ENCODE measurements at regions not wholly inside any gene's neighbourhood (a gene's known extent, or its start where the extent isn't known, plus 50 kb on each side); places are given as distances from the start of the nearest gene placed in this dataset.

DNA sequence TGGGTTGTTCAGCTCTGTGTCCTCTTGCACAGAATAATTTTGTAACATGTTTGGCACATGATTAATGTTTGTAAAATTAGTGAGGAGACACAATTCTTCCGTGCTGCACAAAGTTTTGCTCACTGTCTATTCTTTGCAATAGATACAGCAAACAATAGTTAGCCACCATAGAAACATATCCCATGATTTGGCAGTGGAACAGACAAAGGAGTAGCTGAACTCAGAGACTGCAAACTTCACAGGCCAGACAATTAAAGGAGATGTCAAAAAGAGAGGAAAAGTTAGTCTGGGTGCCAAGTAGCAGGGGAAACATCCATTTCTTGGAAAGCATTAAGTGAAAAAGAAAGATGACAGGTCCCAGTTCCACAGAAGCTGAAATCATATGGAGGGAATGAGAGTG lies 267.4 kb upstream of the NRXN1 start:
- 13% methylated on average over 1 of the region's 1 CpG for WGBS (ENCODE audit: missing lambda C conversion rate)
- H3K27ac ChIP-seq, result no peak overlapping the region
- H3K9me3 ChIP-seq, result no peaks in the 10 kb centered on the region; the same call in 2 of the 3 replicates
- TF ChIP-seq, protein P1, sequence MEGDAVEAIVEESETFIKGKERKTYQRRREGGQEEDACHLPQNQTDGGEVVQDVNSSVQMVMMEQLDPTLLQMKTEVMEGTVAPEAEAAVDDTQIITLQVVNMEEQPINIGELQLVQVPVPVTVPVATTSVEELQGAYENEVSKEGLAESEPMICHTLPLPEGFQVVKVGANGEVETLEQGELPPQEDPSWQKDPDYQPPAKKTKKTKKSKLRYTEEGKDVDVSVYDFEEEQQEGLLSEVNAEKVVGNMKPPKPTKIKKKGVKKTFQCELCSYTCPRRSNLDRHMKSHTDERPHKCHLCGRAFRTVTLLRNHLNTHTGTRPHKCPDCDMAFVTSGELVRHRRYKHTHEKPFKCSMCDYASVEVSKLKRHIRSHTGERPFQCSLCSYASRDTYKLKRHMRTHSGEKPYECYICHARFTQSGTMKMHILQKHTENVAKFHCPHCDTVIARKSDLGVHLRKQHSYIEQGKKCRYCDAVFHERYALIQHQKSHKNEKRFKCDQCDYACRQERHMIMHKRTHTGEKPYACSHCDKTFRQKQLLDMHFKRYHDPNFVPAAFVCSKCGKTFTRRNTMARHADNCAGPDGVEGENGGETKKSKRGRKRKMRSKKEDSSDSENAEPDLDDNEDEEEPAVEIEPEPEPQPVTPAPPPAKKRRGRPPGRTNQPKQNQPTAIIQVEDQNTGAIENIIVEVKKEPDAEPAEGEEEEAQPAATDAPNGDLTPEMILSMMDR (IDR thresholded peaks at IDR 0.05), result no peak
- TF ChIP-seq, protein P2, sequence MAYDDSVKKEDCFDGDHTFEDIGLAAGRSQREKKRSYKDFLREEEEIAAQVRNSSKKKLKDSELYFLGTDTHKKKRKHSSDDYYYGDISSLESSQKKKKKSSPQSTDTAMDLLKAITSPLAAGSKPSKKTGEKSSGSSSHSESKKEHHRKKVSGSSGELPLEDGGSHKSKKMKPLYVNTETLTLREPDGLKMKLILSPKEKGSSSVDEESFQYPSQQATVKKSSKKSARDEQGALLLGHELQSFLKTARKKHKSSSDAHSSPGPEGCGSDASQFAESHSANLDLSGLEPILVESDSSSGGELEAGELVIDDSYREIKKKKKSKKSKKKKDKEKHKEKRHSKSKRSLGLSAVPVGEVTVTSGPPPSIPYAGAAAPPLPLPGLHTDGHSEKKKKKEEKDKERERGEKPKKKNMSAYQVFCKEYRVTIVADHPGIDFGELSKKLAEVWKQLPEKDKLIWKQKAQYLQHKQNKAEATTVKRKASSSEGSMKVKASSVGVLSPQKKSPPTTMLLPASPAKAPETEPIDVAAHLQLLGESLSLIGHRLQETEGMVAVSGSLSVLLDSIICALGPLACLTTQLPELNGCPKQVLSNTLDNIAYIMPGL (CRISPR knock-in tag; IDR thresholded peaks at IDR 0.05; ENCODE audit: borderline replicate concordance), result no peak
- no peak for TF ChIP-seq JUN (IDR thresholded peaks at IDR 0.05)
- no peak for TF ChIP-seq HOXB13 (CRISPR knock-in tag; IDR thresholded peaks at IDR 0.05; ENCODE audit: low read depth)
- TF ChIP-seq, protein P3, sequence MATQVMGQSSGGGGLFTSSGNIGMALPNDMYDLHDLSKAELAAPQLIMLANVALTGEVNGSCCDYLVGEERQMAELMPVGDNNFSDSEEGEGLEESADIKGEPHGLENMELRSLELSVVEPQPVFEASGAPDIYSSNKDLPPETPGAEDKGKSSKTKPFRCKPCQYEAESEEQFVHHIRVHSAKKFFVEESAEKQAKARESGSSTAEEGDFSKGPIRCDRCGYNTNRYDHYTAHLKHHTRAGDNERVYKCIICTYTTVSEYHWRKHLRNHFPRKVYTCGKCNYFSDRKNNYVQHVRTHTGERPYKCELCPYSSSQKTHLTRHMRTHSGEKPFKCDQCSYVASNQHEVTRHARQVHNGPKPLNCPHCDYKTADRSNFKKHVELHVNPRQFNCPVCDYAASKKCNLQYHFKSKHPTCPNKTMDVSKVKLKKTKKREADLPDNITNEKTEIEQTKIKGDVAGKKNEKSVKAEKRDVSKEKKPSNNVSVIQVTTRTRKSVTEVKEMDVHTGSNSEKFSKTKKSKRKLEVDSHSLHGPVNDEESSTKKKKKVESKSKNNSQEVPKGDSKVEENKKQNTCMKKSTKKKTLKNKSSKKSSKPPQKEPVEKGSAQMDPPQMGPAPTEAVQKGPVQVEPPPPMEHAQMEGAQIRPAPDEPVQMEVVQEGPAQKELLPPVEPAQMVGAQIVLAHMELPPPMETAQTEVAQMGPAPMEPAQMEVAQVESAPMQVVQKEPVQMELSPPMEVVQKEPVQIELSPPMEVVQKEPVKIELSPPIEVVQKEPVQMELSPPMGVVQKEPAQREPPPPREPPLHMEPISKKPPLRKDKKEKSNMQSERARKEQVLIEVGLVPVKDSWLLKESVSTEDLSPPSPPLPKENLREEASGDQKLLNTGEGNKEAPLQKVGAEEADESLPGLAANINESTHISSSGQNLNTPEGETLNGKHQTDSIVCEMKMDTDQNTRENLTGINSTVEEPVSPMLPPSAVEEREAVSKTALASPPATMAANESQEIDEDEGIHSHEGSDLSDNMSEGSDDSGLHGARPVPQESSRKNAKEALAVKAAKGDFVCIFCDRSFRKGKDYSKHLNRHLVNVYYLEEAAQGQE (IDR thresholded peaks at IDR 0.05), result no peak
- TF ChIP-seq ZFP36 (IDR thresholded peaks at IDR 0.05; ENCODE audit: borderline replicate concordance, partially characterized antibody), result no peak
- no peak overlapping the region for H3K4me3 ChIP-seq
- POLR2A ChIA-PET, result no interaction called here
- ATAC-seq (no peak), FAIRE-seq (no peak), DNase-seq (ENCODE audit: low read depth in 1 of 2, low spot score in 1 of 2) (no peak)
- no peaks in the 10 kb centered on the region for H3K4me1 ChIP-seq
- CTCF ChIA-PET, result no interaction called here
- no peak overlapping the region for H3K4me2 ChIP-seq

DNA sequence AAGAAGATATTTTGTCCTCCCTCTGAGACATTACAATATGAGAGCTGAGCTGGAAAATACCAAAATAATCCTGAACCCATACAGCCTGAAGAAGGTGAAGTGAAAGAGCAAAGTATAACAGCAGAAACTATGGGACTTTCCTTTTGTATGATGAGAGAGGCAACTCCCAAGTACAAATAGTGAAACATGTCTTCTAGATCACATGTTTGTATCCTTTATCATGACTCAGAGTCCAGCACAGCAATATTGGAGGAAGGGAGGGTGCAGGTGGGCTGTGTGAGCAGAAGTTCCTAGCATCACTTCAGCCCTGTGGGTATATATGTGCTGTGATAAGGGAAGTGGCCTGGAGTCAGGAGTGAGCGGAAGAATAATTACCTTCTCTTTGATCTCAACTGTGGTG lies 265.6 kb upstream of the NRXN1 start:
- H3K4me1 ChIP-seq, result no peaks in the 10 kb centered on the region
- CTCF ChIA-PET, result no interaction called here
- no peak overlapping the region for H3K4me2 ChIP-seq
- DNase-seq (ENCODE audit: low read depth in 1 of 2, low spot score in 1 of 2) (no peak), FAIRE-seq (no peak), ATAC-seq (no peak)
- peaks cover 4% of the 10 kb centered on the region; the same call in 1 of the 3 replicates for H3K9me3 ChIP-seq
- TF ChIP-seq EP300 (IDR thresholded peaks at IDR 0.05), result no peak
- TF ChIP-seq, protein P4, sequence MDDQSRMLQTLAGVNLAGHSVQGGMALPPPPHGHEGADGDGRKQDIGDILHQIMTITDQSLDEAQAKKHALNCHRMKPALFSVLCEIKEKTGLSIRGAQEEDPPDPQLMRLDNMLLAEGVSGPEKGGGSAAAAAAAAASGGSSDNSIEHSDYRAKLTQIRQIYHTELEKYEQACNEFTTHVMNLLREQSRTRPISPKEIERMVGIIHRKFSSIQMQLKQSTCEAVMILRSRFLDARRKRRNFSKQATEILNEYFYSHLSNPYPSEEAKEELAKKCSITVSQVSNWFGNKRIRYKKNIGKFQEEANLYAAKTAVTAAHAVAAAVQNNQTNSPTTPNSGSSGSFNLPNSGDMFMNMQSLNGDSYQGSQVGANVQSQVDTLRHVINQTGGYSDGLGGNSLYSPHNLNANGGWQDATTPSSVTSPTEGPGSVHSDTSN (IDR thresholded peaks at IDR 0.05), result no peak
- TF ChIP-seq EHF (CRISPR knock-in tag; IDR thresholded peaks at IDR 0.05), result no peak
- TF ChIP-seq KDM1A (IDR thresholded peaks at IDR 0.05; ENCODE audit: low read depth), result no peak
- no peak for TF ChIP-seq ZNF302 (CRISPR knock-in tag; IDR thresholded peaks at IDR 0.05)
- no peak for TF ChIP-seq CHD2 (IDR thresholded peaks at IDR 0.05; ENCODE audit: low read length, partially characterized antibody)
- TF ChIP-seq KDM5A (IDR thresholded peaks at IDR 0.05), result no peak
- TF ChIP-seq POLR2A (IDR thresholded peaks at IDR 0.05; ENCODE audit: low read length), result no peak
- TF ChIP-seq RFX5 (IDR thresholded peaks at IDR 0.05), result no peak
- TF ChIP-seq SREBF2 (IDR thresholded peaks at IDR 0.05), result no peak
- TF ChIP-seq RNF2 (IDR thresholded peaks at IDR 0.05; ENCODE audit: borderline replicate concordance, low read depth), result no peak
- no peak overlapping the region for H3K4me3 ChIP-seq
- no peak overlapping the region for H3K27ac ChIP-seq
- POLR2A ChIA-PET, result no interaction called here
- 74% methylated on average over 1 of the region's 1 CpG for WGBS (ENCODE audit: missing lambda C conversion rate)

Measured in A549 (cell line).